Endothelial cell of umbilical vein (primary cell): ENCODE measurements at regions not wholly inside any gene's neighbourhood (a gene's known extent, or its start where the extent isn't known, plus 50 kb on each side); places are given as distances from the start of the nearest gene placed in this dataset.

Source experiments
- BruUV-seq: library from RNA; stranded (reverse); fragments of 400-500 nt; replicated peaks from 2 replicates; lab custom pipeline; 2021; lab: Mats Ljungman, UMichigan
- CTCF ChIA-PET: fragments of 300-600, 350-600 bp; sonication (Branson Sonifier 250); formaldehyde crosslinking; loops from one replicate; lab custom pipeline; 2021; ENCODE audit warnings: antibody characterized with exemption, inconsistent platforms; lab: Charles Lee
- POLR2A ChIA-PET: fragments of 300-600, 350-600 bp; sonication (Branson Sonifier 250); formaldehyde crosslinking; loops from one replicate; lab custom pipeline; 2021; ENCODE audit warnings: antibody characterized with exemption, inconsistent platforms; lab: Charles Lee
- DNase-seq: peaks from one replicate; pipeline ENCODE4 v3.0.0-alpha.2; 2011; ENCODE audit warnings: low read depth, low spot score
- FAIRE-seq: peaks from 2 replicates; lab custom pipeline; 2011; peaks lifted over from hg19 to GRCh38; lab: Jason Lieb, UNC
- H2AFZ ChIP-seq: 2 replicates; pipeline ENCODE4 v1.6.0; 2012; ENCODE audit warnings: low read depth, low read length, control low read depth, inconsistent platforms
- H3K27ac ChIP-seq: 2 replicates; pipeline ENCODE4 v1.5.1; 2011; ENCODE audit warnings: low read depth, mild to moderate bottlenecking, control low read depth, low read length, moderate library complexity; ENCODE audit not compliant: insufficient read depth
- H3K27me3 ChIP-seq, 2 experiments: 2 replicates each; pipeline versions ENCODE4 v1.6.0 to v1.6.1; 2011; ENCODE audit warnings: low read length in 2 of 2, mixed read lengths in 1 of 2; ENCODE audit not compliant: control insufficient read depth in 2 of 2, insufficient read depth in 2 of 2
- H3K36me3 ChIP-seq, 2 experiments: 2 replicates in 1 of 2; 3 replicates in 1 of 2; pipeline ENCODE4 v1.5.1; 2011; ENCODE audit warnings: low read length in 2 of 2, mild to moderate bottlenecking in 1 of 2, moderate library complexity in 1 of 2; ENCODE audit not compliant: control insufficient read depth in 2 of 2, insufficient read depth in 2 of 2; ENCODE audit errors: extremely low read depth in 1 of 2
- H3K4me1 ChIP-seq: 3 replicates; pipeline ENCODE4 v1.5.1; 2011; ENCODE audit warnings: mild to moderate bottlenecking, low read length; ENCODE audit not compliant: control insufficient read depth, insufficient read depth; ENCODE audit errors: extremely low read depth
- H3K4me2 ChIP-seq: 2 replicates; pipeline ENCODE4 v1.6.1; 2011; ENCODE audit warnings: low read length, control low read depth, mixed read lengths; ENCODE audit not compliant: insufficient read depth
- H3K4me3 ChIP-seq, 3 experiments: fragments of 200-600 bp in 1 of 3; sonication (generic), shearing (Covaris generic) in 1 of 3; replicated peaks in 1 of 3; 2 replicates each; pipeline ENCODE4 v1.5.1; 2011 to 2016; ENCODE audit warnings: control low read depth in 3 of 3, low read length in 3 of 3, mild to moderate bottlenecking in 2 of 3, inconsistent platforms in 1 of 3, low read depth in 1 of 3, moderate library complexity in 1 of 3; ENCODE audit not compliant: insufficient read depth in 1 of 3
- H3K79me2 ChIP-seq: 2 replicates; pipeline ENCODE4 v1.6.0; 2012; ENCODE audit warnings: low read length, inconsistent platforms; ENCODE audit not compliant: control insufficient read depth, insufficient read depth
- H3K9ac ChIP-seq: replicated peaks from 2 replicates; pipeline ENCODE3; 2011; ENCODE audit warnings: low read length, control low read depth; ENCODE audit not compliant: insufficient read depth; ENCODE audit errors: extremely low read depth
- H3K9me1 ChIP-seq: replicated peaks from 3 replicates; pipeline ENCODE4 v1.6.0; 2011; ENCODE audit warnings: mild to moderate bottlenecking, low read length; ENCODE audit not compliant: control insufficient read depth, insufficient read depth; ENCODE audit errors: extremely low read depth
- H3K9me3 ChIP-seq: replicated peaks from 2 replicates; pipeline ENCODE4 v1.5.1; 2012; ENCODE audit warnings: low read length, inconsistent platforms; ENCODE audit not compliant: control insufficient read depth, insufficient read depth
- H4K20me1 ChIP-seq: replicated peaks from 2 replicates; pipeline ENCODE3; 2011; ENCODE audit warnings: mild to moderate bottlenecking, low read length; ENCODE audit not compliant: control insufficient read depth, insufficient read depth; ENCODE audit errors: extremely low read depth
- EZH2 ChIP-seq: IDR thresholded peaks from 2 replicates; pipeline ENCODE4 v1.6.1; 2012; ENCODE audit warnings: borderline replicate concordance, low read depth, mild to moderate bottlenecking, moderate library complexity, low read length, inconsistent platforms; ENCODE audit not compliant: severe bottlenecking
- FOS ChIP-seq: IDR thresholded peaks from 2 replicates; pipeline ENCODE4 v1.6.1; 2011; ENCODE audit warnings: mild to moderate bottlenecking, low read length, moderate library complexity, borderline replicate concordance; ENCODE audit not compliant: insufficient read depth
- GATA2 ChIP-seq: IDR thresholded peaks from 2 replicates; pipeline ENCODE4 v1.7.0; 2011; ENCODE audit warnings: low read depth, mild to moderate bottlenecking, moderate library complexity, mixed read lengths, low read length; ENCODE audit not compliant: insufficient read length, insufficient read depth
- JUN ChIP-seq: IDR thresholded peaks from 2 replicates; pipeline ENCODE4 v1.6.1; 2011; ENCODE audit warnings: borderline replicate concordance, low read depth; ENCODE audit not compliant: insufficient read length, insufficient read depth
- MYC ChIP-seq: IDR thresholded peaks from one replicate; pipeline ENCODE4 v1.6.1; 2011; ENCODE audit warnings: mild to moderate bottlenecking, low read depth, low read length
- POLR2A ChIP-seq: IDR thresholded peaks from 2 replicates; pipeline ENCODE4 v1.6.1; 2012; ENCODE audit warnings: low read depth, mild to moderate bottlenecking, control low read depth, low read length
- POLR2AphosphoS5 ChIP-seq: IDR thresholded peaks from 2 replicates; pipeline ENCODE4 v1.6.1; 2012; ENCODE audit warnings: low read depth, mild to moderate bottlenecking, control low read depth, low read length, moderate library complexity; ENCODE audit not compliant: insufficient read depth
- dilution Hi-C: fragments of 300-500 bp; cut with MboI; formaldehyde crosslinking; loops from one replicate; pipeline ENCODE4 v1.15.0; 2019; ENCODE audit warnings: low sequenced_read_pairs; ENCODE audit not compliant: extremely low pct_ligation_motif_present
- intact Hi-C: fragments of 100-400 bp; cut with micrococcal nuclease; formaldehyde crosslinking; loops from one replicate; pipeline ENCODE4 v1.10.0; 2022
- TF ChIP-seq, protein P1 (sequence below): IDR thresholded peaks from 2 replicates; pipeline ENCODE4 v1.6.1; 2011; ENCODE audit not compliant: insufficient read depth, insufficient read length
- TF ChIP-seq, protein P2 (sequence below), 2 donors: IDR thresholded peaks; 1 replicate in 1 of 2; 2 replicates in 1 of 2; pipeline ENCODE4 v1.5.1; 2011; ENCODE audit warnings: low read length in 2 of 2, mild to moderate bottlenecking in 2 of 2, moderate library complexity in 2 of 2, control low read depth in 1 of 2, inconsistent platforms in 1 of 2, low read depth in 1 of 2; ENCODE audit not compliant: insufficient read depth in 1 of 2; ENCODE audit errors: extremely low read depth in 1 of 2

DNA sequence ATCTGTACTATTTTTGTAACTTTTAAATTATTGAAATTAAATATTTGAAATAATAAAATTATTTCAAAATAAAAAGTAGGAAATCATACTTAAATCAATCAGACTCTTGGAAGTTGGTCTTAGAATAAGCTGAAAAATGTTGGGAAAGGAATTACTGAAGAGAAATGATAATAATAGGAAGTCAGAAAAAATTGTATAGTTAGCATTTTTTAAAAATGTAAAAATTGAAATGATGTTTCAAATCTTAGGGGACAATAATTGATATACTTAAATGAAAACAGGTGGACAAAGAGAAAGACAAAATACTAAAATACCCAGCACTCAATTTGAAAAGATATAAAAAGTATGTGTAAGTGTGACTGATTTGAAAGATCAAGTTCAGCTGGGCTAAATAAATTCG, 186.1 kb downstream of the BMP2 start:
- H2AFZ ChIP-seq, result no peak overlapping the region
- dilution Hi-C loops, result no loop called here
- FAIRE-seq, result no peak
- ChIA-PET CTCF (no interaction called here), POLR2A (no interaction called here)
- no peak for DNase-seq
- H3K9me1 ChIP-seq, result no peaks in the 10 kb centered on the region
- no TSS peak for BruUV-seq
- H3K79me2 ChIP-seq, result no peaks in the 10 kb centered on the region
- H3K9me3 ChIP-seq, result no peaks in the 10 kb centered on the region
- H3K27ac ChIP-seq, result no peak overlapping the region
- intact Hi-C loops, result no loop called here
- H3K4me1 ChIP-seq, result peaks cover 8% of the 10 kb centered on the region
- no peak overlapping the region for H3K9ac ChIP-seq
- no peaks in the 10 kb centered on the region for H3K27me3 ChIP-seq
- TF ChIP-seq GATA2, result no peak
- no peak for TF ChIP-seq POLR2AphosphoS5
- H3K4me2 ChIP-seq, result no peak overlapping the region
- H3K36me3 ChIP-seq, result no peaks in the 10 kb centered on the region
- no peak overlapping the region for H3K4me3 ChIP-seq
- H4K20me1 ChIP-seq, result no peaks in the 10 kb centered on the region

DNA sequence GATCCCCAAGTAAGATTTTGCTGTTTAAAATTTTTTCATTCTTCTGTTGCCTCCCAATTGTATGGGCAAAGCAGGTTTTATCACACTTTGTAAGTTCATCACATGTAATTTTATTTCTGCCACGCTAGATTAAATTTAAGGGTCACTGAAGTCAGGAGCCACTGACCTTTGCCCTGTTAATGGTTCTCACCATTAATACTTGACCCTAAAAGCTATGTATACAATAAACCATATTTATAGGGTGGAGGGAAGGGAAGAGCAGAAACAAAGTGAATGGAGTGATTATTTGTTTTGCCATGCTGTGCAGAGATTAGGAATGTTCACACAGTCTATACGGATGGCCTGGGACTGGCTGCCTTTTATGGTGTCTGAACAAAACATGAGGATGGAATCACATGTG, 186.7 kb downstream of the BMP2 start:
- Histone ChIP-seq H3K27ac (no peak overlapping the region), H4K20me1 (no peaks in the 10 kb centered on the region), H3K9me3 (no peaks in the 10 kb centered on the region), H3K4me2 (no peak overlapping the region), H3K27me3 (no peaks in the 10 kb centered on the region), H3K4me3 (no peak overlapping the region), H3K79me2 (no peaks in the 10 kb centered on the region), H3K4me1 (peaks cover 8% of the 10 kb centered on the region), H2AFZ (no peak overlapping the region), H3K9me1 (no peaks in the 10 kb centered on the region), H3K9ac (no peak overlapping the region), H3K36me3 (no peaks in the 10 kb centered on the region)
- intact Hi-C loops (no loop called here), dilution Hi-C loops (no loop called here)
- FAIRE-seq (no peak), DNase-seq (no peak)
- no TSS peak for BruUV-seq
- no peak for TF ChIP-seq POLR2A
- no peak for TF ChIP-seq GATA2
- TF ChIP-seq FOS, result no peak
- no peak for TF ChIP-seq MYC
- TF ChIP-seq JUN, result no peak
- no peak for TF ChIP-seq EZH2
- TF ChIP-seq, protein P1, sequence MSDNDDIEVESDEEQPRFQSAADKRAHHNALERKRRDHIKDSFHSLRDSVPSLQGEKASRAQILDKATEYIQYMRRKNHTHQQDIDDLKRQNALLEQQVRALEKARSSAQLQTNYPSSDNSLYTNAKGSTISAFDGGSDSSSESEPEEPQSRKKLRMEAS, result no peak
- TF ChIP-seq, protein P2, sequence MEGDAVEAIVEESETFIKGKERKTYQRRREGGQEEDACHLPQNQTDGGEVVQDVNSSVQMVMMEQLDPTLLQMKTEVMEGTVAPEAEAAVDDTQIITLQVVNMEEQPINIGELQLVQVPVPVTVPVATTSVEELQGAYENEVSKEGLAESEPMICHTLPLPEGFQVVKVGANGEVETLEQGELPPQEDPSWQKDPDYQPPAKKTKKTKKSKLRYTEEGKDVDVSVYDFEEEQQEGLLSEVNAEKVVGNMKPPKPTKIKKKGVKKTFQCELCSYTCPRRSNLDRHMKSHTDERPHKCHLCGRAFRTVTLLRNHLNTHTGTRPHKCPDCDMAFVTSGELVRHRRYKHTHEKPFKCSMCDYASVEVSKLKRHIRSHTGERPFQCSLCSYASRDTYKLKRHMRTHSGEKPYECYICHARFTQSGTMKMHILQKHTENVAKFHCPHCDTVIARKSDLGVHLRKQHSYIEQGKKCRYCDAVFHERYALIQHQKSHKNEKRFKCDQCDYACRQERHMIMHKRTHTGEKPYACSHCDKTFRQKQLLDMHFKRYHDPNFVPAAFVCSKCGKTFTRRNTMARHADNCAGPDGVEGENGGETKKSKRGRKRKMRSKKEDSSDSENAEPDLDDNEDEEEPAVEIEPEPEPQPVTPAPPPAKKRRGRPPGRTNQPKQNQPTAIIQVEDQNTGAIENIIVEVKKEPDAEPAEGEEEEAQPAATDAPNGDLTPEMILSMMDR (IDR thresholded peaks at IDR 0.05; ENCODE audit: extremely low read depth in 1 of 2, insufficient read depth in 1 of 2, low read depth in 1 of 2, low read length in 2 of 2), result no peak
- TF ChIP-seq POLR2AphosphoS5, result no peak
- ChIA-PET CTCF (no interaction called here), POLR2A (no interaction called here)
